Glutamatergic neuron (in vitro differentiated cells): ENCODE measurements at regions not wholly inside any gene's neighbourhood (a gene's known extent, or its start where the extent isn't known, plus 50 kb on each side); places are given as distances from the start of the nearest gene placed in this dataset.

Source experiments
- DNase-seq: peaks from one replicate; pipeline ENCODE4 v3.0.0; 2022
- H3K27ac Mint-ChIP-seq: one replicate; pipeline ENCODE4 v1.8.0; 2020; ENCODE audit warnings: mild to moderate bottlenecking, mixed read lengths, inconsistent platforms; ENCODE audit not compliant: unreplicated experiment
- H3K27me3 Mint-ChIP-seq: one replicate; pipeline ENCODE4 v1.8.0; 2020; ENCODE audit warnings: mild to moderate bottlenecking, moderate library complexity, mixed read lengths, inconsistent platforms; ENCODE audit not compliant: unreplicated experiment
- H3K36me3 Mint-ChIP-seq: one replicate; pipeline ENCODE4 v1.8.0; 2020; ENCODE audit warnings: mild to moderate bottlenecking, mixed read lengths, inconsistent platforms; ENCODE audit not compliant: unreplicated experiment
- H3K4me1 Mint-ChIP-seq: one replicate; pipeline ENCODE4 v1.8.0; 2020; ENCODE audit warnings: mild to moderate bottlenecking, low read depth, mixed read lengths, inconsistent platforms; ENCODE audit not compliant: unreplicated experiment
- H3K4me3 Mint-ChIP-seq: one replicate; pipeline ENCODE4 v1.8.0; 2020; ENCODE audit warnings: mild to moderate bottlenecking, mixed read lengths, inconsistent platforms; ENCODE audit not compliant: unreplicated experiment
- H3K9me3 Mint-ChIP-seq: one replicate; pipeline ENCODE4 v1.8.0; 2020; ENCODE audit warnings: mild to moderate bottlenecking, moderate library complexity, mixed read lengths, inconsistent platforms; ENCODE audit not compliant: unreplicated experiment
- CTCF ChIP-seq: fragments of 200-600 bp; sonication (generic); IDR thresholded peaks from one replicate; pipeline ENCODE4 v1.5.0; 2021; ENCODE audit not compliant: partially characterized antibody, unreplicated experiment

GRCh38 chr6:3664625-3665041, 86.9 kb downstream of the PXDC1 start:
- H3K9me3 Mint-ChIP-seq, result peaks cover 7% of the 10 kb centered on the region
- peaks cover 5% of the 10 kb centered on the region for H3K36me3 Mint-ChIP-seq
- no peak overlapping the region for H3K27ac Mint-ChIP-seq
- no peak overlapping the region for H3K4me3 Mint-ChIP-seq
- H3K4me1 Mint-ChIP-seq, result peaks cover 12% of the 10 kb centered on the region
- no peak for TF ChIP-seq CTCF
- no peaks in the 10 kb centered on the region for H3K27me3 Mint-ChIP-seq
- no peak for DNase-seq

GRCh38 chr6:3663811-3664210, 87.7 kb downstream of the PXDC1 start:
- Mint-ChIP-seq H3K9me3 (peaks cover 4% of the 10 kb centered on the region), H3K4me1 (peaks cover 14% of the 10 kb centered on the region), H3K27me3 (no peaks in the 10 kb centered on the region), H3K4me3 (no peak overlapping the region), H3K36me3 (peaks cover 5% of the 10 kb centered on the region), H3K27ac (no peak overlapping the region)
- no peak for DNase-seq
- no peak for TF ChIP-seq CTCF

GRCh38 chr6:3663081-3663480, 88.4 kb downstream of the PXDC1 start:
- no peak for DNase-seq
- no peak for TF ChIP-seq CTCF
- peaks cover 14% of the 10 kb centered on the region for H3K4me1 Mint-ChIP-seq

GRCh38 chr6:3661390-3661789, 90.1 kb downstream of the PXDC1 start:
- H3K9me3 Mint-ChIP-seq, result peaks cover 4% of the 10 kb centered on the region
- H3K27ac Mint-ChIP-seq, result no peak overlapping the region
- DNase-seq, result no peak
- H3K27me3 Mint-ChIP-seq, result peaks cover 2% of the 10 kb centered on the region
- peaks cover 5% of the 10 kb centered on the region for H3K36me3 Mint-ChIP-seq
- H3K4me3 Mint-ChIP-seq, result no peak overlapping the region
- H3K4me1 Mint-ChIP-seq, result peaks cover 15% of the 10 kb centered on the region
- TF ChIP-seq CTCF, result no peak

More at GRCh38 chr6:3663081-3663480, 88.4 kb downstream of the PXDC1 start:
- peaks cover 5% of the 10 kb centered on the region for H3K36me3 Mint-ChIP-seq
- H3K4me3 Mint-ChIP-seq, result no peak overlapping the region
- no peak overlapping the region for H3K27ac Mint-ChIP-seq
- H3K27me3 Mint-ChIP-seq, result no peaks in the 10 kb centered on the region
- peaks cover 4% of the 10 kb centered on the region for H3K9me3 Mint-ChIP-seq

GRCh38 chr6:3660473-3660872, 91.0 kb downstream of the PXDC1 start:
- Mint-ChIP-seq H3K4me1 (peaks cover 25% of the 10 kb centered on the region), H3K27me3 (peaks cover 4% of the 10 kb centered on the region), H3K36me3 (no peaks in the 10 kb centered on the region), H3K4me3 (no peak overlapping the region), H3K27ac (no peak overlapping the region), H3K9me3 (peaks cover 8% of the 10 kb centered on the region)
- no peak for TF ChIP-seq CTCF
- DNase-seq, result no peak
